Activated CD4-positive, alpha-beta T cell treated with anti-CD3 and anti-CD28 coated beads, Interleukin-2, amount 50 U/mL, for 24 hours (primary cell): ENCODE measurements at regions not wholly inside any gene's neighbourhood (a gene's known extent, or its start where the extent isn't known, plus 50 kb on each side); places are given as distances from the start of the nearest gene placed in this dataset.
"Not testable (repeated sequence)": the region's sequence is repeated elsewhere in the genome, so short reads cannot be mapped to it uniquely, and the experiment has no call there.

Source experiments
- DNase-seq, 2 donors: peaks; one replicate each; pipeline ENCODE4 v3.0.0-alpha.2; 2020; ENCODE audit warnings: low read depth in 1 of 2, low spot score in 1 of 2

DNA sequence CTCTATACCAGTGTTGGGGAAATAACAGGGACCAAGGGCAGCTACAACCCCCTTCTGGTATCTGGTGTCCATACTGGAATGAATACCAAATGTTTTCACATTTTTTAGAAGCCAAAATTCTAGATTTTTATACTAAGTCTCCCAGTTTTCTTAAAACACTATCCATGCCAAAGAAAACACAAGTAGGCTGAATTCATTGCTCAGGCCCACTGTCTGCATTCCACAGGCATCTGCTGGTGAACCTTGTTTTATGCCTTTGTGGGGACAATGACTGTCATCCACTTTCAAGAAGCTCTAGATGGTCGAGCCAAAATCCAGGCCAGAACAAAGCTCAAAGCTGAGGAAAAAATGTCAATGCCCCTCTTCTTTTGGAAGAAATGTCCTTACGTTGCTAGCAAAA, 213.4 kb upstream of the RASGEF1B start:
- DNase-seq: no peak

DNA sequence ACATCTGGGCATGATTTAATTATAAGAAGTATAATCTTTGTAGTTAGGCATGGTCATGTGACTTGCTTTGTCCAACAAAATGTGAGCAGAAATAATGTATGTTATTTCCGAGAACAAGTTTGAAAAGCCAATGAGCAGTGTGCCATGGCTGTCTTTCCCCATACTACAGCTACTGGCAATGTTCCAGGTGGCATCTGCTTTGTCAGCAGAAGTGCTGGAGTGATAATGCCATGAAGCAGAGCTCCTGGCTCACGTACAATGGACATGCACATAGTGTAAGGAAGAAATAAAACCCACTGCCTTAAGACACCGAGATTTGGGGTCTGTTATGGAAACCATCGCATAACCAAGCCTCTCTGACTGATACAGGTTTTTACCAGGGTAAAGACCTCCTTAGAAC, 212.6 kb upstream of the RASGEF1B start:
- no peak for DNase-seq

DNA sequence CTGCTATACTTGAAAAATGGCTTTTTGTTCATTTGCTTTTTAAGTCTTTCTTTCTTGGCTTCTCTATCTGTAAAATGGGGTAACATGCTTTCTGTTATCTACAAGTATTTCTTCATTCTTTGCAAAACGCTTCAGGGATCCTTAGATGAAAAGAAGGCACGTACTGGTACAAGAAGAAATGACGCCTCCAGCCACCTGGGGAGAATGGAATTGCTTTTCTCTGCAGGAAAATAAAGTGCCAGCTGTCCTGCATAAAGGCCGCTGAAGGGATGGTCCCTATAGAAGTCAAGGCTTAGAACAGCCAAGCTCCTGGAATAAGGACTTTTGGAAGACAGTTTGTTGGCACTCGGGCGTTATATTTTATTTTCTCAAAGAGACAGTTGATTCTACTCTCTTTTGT, 210.8 kb upstream of the RASGEF1B start:
- no peak for DNase-seq

DNA sequence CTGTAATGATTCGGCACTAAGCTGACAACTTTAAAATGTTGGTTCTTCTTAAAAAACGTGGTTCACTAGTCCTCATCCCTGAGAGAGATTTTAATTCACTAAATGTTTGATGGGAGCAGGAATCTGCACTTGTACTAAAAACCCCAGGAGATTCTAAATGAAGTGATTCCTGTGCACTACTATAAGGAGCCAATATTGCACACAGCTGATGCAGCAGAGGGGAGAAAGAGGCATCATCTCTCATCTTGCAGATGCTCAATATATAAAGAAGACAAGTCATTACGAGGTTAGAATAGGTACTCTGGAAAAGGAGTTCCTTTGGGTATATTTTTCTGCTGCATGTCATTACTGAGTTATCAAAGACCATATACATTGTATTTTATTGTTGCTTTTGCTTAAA, 207.6 kb upstream of the RASGEF1B start:
- no peak for DNase-seq

DNA sequence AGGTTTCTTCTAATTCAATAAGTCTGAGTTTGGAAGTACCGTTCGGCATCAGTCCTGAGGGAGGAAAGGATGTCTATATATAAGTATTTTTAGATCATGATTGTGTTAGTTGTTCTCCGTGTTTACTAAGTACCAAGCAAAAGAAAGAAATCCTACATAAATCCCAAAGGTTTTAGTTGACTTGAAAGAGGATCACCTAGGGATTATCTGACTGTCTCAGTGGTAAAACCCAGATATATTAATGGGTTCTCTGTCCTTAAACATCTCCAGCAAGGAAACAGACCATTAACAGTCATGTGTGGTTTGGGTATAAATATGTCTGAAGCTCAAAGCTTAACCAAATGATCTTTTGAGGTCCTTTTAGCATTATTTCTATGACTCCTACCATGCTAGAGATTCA, 207.1 kb upstream of the RASGEF1B start:
- DNase-seq: no peak

DNA sequence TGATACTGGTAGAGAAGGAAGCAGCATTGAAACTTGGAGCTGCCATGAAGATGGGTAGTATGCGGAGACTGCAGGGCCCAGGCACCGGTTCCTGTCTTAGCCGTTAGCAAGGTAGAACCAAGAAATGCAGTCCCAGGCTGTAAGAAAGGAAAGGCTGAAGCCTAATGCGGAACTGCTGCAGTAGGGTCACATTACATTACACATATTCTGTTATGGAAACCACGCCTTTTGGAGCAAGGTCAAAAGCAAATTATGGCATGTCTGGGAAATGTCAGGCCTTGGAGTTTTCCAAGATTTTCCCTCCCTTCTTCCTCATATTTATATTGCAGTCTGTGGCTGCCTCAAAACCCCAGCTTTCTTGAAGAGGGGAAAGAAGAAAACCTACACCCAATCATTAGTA, 204.8 kb upstream of the RASGEF1B start:
- no peak for DNase-seq

DNA sequence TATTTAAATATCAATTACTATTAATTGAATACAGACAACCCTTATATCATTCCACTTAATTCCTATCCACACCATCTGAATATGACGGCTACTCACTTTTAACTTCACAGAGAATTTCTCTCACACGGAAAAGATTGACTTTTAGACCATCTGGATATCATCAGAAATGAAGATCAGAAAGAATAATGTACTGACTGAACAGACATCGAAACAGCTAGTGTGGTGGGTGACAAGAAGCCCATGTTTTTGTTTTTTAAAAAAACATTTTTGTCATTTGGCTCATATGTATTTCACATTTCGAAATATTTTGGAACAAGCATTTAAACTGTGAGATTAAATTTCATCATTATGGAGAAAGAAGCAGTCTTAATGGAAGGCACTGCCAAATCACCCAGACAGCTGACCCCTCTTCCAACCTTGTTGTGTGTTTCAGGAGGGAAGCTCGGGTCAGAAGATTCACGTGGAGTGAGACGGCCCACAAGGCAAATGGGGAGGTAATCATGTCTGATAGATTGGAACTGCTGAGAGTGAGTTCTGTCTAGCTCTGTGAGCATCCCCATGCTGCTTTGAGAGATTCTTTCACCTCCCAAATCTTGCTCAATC, 204.2 kb upstream of the RASGEF1B start:
- no peak for DNase-seq

DNA sequence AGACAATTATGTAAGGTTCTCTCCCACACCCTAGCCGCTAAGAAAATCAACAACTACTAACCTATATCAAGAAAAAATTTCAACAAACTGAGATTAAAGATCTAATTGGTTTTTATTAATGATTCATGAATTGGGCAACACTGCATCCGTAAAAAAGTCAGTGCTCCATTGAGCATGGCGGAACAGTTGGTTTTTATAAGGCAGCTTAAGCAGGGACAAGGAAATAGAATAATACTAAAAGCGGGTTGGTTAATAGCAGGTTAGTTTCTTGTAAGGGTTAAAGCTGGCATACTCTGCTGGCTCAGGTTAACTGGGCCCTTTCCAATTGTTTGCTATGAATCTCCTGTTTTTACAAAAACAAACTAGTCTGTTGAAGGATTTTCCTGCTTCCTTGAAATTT, 202.3 kb upstream of the RASGEF1B start:
- DNase-seq: no peak

DNA sequence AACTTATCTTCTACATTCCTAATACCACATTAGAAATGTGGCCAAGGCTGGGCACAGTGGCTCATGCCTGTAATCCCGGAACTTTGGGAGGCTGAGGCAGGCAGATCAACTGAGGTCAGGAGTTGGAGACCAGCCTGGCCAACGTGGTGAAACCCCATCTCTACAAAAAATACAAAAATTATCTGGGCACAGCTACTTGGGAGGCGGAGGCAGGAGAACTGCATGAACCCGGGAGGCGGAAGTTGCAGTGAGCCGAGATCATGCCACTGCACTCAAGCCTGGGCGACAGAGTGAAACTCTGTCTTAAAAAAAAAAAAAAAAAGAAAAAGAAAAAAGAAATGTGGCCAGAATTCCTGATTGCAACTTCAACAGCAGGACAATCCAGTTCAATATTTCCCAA, 196.6 kb upstream of the RASGEF1B start:
- DNase-seq: not testable (repeated sequence)

DNA sequence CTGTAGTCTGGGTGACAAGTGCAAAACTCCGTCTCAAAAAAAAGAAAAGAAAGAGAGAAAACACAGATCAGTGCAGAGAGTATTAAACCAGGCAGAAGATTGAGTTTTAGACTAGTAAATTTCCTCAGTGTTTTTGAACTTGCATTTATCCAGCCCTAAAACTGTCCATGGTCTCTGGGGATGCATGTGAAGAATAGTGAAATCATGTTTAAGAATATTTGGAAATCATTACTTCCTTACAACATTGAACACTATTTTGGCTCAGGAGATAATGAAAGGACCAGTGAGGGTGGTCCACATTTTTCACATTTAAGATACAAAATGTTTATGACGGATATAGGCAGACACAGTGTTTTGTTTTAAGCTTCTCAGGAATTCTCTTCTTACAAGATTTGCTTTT, 195.8 kb upstream of the RASGEF1B start:
- DNase-seq: no peak

DNA sequence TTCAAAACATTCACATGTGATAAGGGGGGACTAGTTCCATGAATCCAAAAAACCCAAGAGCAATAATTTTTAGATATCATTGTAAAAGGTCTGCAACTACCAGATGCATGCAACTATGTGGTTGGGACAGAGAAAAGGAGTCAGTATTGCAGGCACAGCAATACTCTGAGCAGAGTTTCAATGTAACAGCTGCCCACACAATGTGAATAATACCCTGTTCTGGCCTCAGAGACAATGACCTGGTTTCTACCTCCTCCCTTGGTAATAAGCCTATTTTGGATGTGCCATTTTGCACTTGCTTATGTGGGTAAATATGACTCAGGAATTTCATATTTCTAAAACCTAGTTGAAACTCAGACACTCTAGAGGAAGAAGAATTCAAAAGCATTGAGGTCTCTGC, 194.8 kb upstream of the RASGEF1B start:
- no peak for DNase-seq

DNA sequence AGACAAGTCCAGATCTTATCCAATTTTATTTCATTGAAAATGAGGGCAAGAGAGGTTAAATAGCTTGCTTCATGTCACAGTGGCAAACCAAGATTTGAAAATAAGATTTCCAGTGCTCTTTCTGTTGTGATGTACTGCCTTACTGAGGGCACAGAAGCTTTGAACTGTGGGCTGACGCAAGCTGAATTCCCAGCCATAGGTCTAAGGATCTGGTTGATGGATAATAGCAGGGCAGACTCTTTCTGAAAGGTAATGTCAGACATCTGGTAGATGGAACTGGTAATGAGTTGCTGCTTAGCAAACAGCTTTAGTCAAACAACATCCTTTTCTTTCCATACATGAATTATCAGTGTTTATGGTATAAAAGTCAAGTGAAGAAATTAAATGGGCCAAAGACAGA, 193.9 kb upstream of the RASGEF1B start:
- no peak for DNase-seq

DNA sequence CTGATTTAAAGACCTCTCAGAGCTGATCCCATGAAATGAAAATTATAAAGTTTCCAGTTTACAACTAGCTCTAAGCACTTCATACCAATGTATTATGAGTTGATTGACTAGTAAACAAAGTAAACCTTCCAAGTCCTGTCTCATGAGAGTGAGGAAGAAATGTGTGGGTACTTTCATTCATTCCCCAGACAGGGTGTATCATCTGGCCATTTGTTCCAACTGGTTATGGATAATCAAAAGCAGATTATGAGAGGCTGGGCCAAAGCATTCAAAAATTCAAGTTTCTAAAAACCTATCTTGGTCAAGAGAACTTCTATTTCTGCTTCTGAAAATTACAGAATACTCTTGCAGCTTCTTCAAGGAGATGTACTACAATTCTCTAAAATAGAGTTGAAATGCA, 193.3 kb upstream of the RASGEF1B start:
- DNase-seq: no peak

DNA sequence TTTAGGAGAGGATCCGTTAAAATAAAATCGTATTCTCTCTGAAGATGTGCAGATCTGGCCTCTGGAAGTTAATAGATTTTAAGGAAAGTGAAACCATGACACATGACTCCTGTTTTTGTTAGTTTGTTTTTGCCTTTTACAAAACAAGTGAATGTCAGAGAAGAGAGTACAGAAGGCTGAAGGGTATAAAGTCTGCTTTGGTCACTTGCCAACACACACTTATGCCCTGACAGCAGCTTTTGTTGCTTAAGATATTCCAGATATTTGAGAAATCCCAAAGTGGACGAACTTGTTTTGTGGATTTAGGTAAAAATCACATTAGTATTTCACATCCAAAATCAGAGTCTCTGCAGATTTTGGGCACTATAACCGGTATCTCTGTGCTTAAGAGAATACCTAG, 192.4 kb upstream of the RASGEF1B start:
- no peak for DNase-seq

DNA sequence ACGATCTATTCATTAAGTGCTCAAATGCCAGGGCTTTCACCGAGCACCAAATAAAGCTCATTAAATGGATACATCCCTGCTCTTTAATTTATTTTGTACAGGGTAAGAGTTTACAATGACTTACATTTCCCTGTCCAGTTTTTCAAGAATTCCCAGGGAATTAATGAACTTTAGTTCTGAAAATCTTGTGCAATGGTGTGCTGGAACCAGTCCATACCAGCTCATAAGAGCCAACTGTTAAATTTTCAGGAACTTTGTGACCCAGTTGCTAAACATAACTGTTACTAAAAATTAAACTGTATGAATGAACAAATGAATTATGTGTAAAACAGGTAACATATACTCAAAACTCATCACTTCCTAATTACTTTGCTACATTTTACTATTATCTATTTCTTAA, 191.7 kb upstream of the RASGEF1B start:
- DNase-seq: no peak

DNA sequence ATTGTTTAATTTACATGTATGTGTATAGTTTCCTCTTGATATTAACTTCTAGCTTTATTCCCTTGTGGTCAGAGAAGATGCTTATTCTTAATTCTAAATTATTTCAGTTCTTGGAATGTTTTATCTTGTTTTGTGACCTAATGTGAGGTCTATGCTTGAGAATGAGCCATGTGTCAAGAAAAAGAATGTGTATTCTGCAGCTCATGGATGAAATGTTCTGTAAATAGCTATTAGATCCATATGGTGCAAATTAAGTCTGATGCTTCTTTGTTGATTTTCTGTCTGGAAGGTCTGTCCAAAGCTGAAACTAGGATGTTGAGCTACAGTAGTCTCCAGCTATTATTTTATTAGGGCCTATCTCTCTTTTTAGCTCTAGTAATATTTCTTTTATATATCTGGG, 187.3 kb upstream of the RASGEF1B start:
- no peak for DNase-seq

DNA sequence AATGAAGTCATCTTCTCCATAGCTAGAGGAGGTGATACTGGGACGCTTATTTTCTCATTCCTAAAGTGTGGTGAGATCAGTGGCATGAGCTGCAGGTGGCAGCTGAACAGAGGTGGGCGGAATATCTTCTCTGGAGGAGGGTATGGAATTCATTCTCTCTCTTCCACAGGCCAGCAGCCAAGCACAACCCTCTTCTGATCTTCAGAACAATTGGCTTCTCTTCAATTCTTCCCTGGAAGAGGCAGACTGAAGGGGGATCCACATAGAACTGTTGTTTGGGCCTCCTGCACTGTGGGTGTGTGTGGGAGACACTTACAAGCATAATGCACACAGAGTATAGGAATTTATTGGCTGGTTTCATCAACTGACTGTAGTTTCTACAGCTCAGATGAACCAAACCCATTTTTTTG, 180.4 kb upstream of the RASGEF1B start:
- DNase-seq: peak in 1 of 2 donors; percentile 4

DNA sequence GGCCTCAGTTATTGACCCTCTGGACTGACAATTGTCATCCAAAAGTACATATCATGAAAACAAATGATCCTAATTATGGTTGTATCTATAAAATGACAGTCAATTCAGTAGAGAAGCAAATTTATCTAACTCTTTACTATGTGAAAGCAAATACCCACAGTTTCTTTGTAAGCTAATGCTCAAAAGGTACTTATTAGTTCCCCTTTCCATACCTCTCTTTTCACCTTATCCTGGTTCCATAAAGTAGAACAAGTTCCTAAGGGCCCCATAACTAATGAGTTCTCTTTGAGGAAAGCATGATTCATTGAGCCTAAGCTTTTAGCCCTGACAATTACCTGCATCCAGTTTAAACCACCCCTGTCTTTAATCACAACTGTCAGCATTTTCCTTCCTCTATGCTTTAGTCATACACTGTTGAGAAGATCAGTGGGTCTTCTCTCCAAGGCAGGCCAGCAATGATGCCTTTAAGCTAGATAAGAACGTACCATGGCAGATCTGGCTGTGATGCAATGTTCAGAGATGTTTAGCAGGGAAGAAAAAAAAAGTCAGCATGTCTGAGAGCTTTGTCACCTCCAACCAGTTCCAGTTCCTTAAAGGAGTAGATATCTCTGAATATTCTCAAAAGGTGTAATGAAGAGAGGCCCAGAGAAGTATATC, 179.7 kb upstream of the RASGEF1B start:
- DNase-seq: no peak

DNA sequence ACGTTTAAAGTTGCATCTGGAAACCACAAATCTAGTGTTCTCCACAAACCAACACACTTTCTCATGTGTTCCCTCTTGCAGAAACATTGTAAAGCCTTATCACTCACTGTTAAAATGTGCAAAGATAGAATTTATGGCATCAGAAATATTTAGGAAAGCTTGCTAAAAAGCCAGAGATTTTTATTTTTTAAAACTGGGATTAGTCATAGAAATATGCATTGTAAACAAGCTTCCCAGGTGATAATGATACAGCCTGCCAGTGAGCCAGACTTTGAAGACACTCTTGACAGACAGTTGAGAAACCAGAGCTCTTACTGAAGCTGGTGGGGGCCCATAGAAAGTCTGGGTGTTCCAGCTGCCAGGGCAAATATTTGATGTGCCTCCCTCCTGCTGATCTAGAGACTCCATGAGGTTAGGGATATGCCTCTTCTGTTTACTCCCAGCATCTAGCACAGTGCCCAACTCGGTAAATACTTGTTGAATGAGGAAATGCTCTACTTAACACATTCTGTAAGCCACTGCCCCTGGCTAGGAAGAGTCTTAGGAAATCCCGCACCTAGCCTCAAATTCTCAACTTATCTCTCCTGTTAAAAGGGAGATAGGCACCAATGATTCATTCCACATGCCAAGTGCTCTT, 179.0 kb upstream of the RASGEF1B start:
- DNase-seq: no peak

DNA sequence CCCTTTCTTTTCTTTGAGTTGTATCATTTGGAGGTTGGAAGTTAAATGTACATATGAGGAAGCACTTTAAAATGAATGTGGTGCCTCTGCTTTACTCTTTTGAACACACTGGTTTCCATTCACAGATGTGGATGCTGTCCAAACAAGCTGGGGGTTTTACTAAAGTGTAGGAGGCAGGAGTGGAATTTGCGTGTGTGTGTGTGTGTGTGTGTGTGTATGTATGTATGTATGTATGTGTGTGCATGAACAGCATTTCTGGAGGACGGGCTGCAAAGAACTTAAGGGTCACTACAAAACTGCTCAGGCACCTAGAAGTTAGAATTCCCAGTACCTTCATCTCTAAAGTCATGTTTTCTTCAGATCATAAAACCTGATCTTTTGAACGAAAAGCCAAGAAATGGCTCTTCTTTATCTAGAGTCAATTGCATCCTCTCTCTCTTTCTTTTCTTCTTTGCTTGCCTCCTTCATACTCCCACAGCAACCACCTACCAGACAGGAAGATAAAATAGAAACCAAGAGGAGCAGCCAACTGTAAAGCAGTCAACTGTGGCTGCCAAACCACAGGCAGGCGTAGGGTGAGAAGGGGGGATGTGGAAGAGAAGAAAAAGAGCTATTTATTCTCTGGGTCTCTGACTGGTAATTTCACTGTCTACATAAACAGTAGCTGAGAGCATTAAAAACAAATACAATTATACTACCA, 177.0 kb upstream of the RASGEF1B start:
- peak in 1 of 2 donors; percentile 36 for DNase-seq

DNA sequence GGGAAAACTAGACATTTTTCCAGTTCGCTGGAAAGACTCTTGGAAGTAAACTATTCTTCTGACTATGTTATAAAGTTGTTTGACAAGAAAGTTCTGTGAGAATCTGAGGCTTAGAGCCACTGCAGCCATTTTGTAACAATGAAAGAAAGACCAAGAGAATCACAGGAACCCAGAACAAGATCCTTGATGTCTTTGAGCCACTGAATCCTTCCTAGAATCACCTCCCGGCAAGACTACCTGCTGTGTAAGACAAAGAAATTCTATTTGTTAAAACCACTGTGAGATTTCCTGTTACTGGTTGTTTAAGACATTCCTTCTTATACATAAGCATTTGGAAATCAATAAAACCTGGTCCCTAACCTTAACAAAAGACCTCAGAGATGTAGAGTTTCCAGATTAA, 175.7 kb upstream of the RASGEF1B start:
- DNase-seq: no peak

DNA sequence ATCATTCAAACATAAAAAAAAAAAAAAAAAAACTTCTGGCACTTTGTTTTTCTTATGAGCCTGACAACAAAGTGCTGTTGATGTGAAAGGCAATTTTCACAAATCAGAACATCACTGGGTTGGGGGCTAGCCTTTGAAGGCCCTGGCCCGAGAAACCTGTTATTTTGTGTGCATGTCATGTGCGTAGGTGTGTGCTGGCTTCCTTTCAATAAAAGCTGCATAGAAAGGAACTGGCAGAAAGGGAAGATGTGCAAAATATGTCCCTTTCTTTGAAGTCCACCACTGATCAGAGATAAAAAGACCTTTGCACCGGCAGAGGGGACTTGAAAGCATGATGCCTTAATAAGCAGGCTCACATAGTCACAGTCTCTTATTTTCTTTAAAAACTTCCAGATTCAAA, 170.8 kb upstream of the RASGEF1B start:
- no peak for DNase-seq
